Sigmoid colon (tissue), 4 donors: ENCODE measurements at regions not wholly inside any gene's neighbourhood (a gene's known extent, or its start where the extent isn't known, plus 50 kb on each side); places are given as distances from the start of the nearest gene placed in this dataset.

Source experiments
- CTCF ChIP-seq, 4 experiments: fragments of 450-650 bp in 3 of 4; fragments of 200-600 bp in 1 of 4; IDR thresholded peaks; one replicate each; pipeline ENCODE4 v1.5.1; 2016 to 2019; ENCODE audit warnings: antibody characterized with exemption in 4 of 4, mild to moderate bottlenecking in 3 of 4, moderate library complexity in 2 of 4
- EP300 ChIP-seq, 4 donors: sonication (generic); formaldehyde crosslinking; IDR thresholded peaks; one replicate each; pipeline ENCODE4 v1.6.1; 2017; ENCODE audit warnings: antibody characterized with exemption in 4 of 4

GRCh38 chr4:26127851-26128337, 192.9 kb upstream of the RBPJ start:
- TF ChIP-seq EP300 (IDR thresholded peaks at IDR 0.05) (no peak), CTCF (IDR thresholded peaks at IDR 0.05) (no peak)
